GM23338 (cell line): ENCODE measurements at regions not wholly inside any gene's neighbourhood (a gene's known extent, or its start where the extent isn't known, plus 50 kb on each side); places are given as distances from the start of the nearest gene placed in this dataset.

Experiments
- ATAC-seq: fragments of 200-7000 bp; cut with Tn5 transposase; 3 replicates; pipeline ENCODE4 v1.9.1; 2020
- DNase-seq: peaks from one replicate; pipeline ENCODE4 v3.0.0-alpha.2; 2015; ENCODE audit warnings: low spot score
- H2AFZ ChIP-seq: fragments of 200-600 bp; sonication (generic); 2 replicates; pipeline ENCODE4 v1.8.0; 2016; ENCODE audit warnings: antibody characterized with exemption, mild to moderate bottlenecking, moderate library complexity
- H3F3A ChIP-seq: fragments of 200-600 bp; sonication (generic); replicated peaks from 2 replicates; pipeline ENCODE4 v1.8.0; 2017; ENCODE audit warnings: antibody characterized with exemption, mixed run types, low read depth
- H3K27ac ChIP-seq: fragments of 200-600 bp; sonication (generic); 2 replicates; pipeline ENCODE4 v1.6.1; 2016; ENCODE audit warnings: low read depth
- H3K27me3 ChIP-seq: fragments of 200-600 bp; sonication (generic); 2 replicates; pipeline ENCODE4 v1.8.0; 2016; ENCODE audit warnings: mild to moderate bottlenecking, mixed run types, moderate library complexity; ENCODE audit not compliant: insufficient read depth
- H3K36me3 ChIP-seq: fragments of 200-600 bp; sonication (generic); 2 replicates; pipeline ENCODE4 v1.8.0; 2016; ENCODE audit warnings: mild to moderate bottlenecking; ENCODE audit not compliant: insufficient read depth
- H3K4me1 ChIP-seq: fragments of 200-600 bp; sonication (generic); 2 replicates; pipeline ENCODE4 v1.8.0; 2016; ENCODE audit warnings: mild to moderate bottlenecking, moderate library complexity; ENCODE audit not compliant: insufficient read depth
- H3K4me2 ChIP-seq: fragments of 200-600 bp; sonication (generic); 2 replicates; pipeline ENCODE4 v1.7.1; 2017; ENCODE audit warnings: mixed run types
- H3K4me3 ChIP-seq: fragments of 200-600 bp; sonication (generic); 2 replicates; pipeline ENCODE4 v1.6.1; 2016; ENCODE audit warnings: mixed run types
- H3K79me2 ChIP-seq: fragments of 200-600 bp; sonication (generic); replicated peaks from 2 replicates; pipeline ENCODE4 v1.8.0; 2017; ENCODE audit warnings: mild to moderate bottlenecking; ENCODE audit not compliant: insufficient read depth
- H3K9me2 ChIP-seq: fragments of 200-600 bp; sonication (generic); 2 replicates; pipeline ENCODE4 v1.8.0; 2017; ENCODE audit not compliant: insufficient read depth
- H4K20me1 ChIP-seq: fragments of 200-600 bp; sonication (generic); replicated peaks from 2 replicates; pipeline ENCODE4 v1.8.0; 2017; ENCODE audit warnings: mild to moderate bottlenecking; ENCODE audit not compliant: insufficient read depth
- H3K27ac Mint-ChIP-seq: 2 replicates; pipeline ENCODE4 v1.8.0; 2020; ENCODE audit warnings: inconsistent platforms, mild to moderate bottlenecking, moderate library complexity, mixed read lengths
- H3K27me3 Mint-ChIP-seq: 3 replicates; pipeline ENCODE4 v1.8.0; 2022; ENCODE audit warnings: low read depth, mild to moderate bottlenecking, moderate library complexity, mixed read lengths, inconsistent platforms; ENCODE audit not compliant: insufficient read depth, poor library complexity
- H3K36me3 Mint-ChIP-seq: 3 replicates; pipeline ENCODE4 v1.8.0; 2021; ENCODE audit warnings: low read depth, mild to moderate bottlenecking, inconsistent platforms, moderate library complexity, mixed read lengths
- H3K4me1 Mint-ChIP-seq: 3 replicates; pipeline ENCODE4 v1.8.0; 2020; ENCODE audit warnings: mild to moderate bottlenecking, inconsistent platforms, mixed read lengths
- H3K4me3 Mint-ChIP-seq: 3 replicates; pipeline ENCODE4 v1.8.0; 2021; ENCODE audit warnings: moderate library complexity, mild to moderate bottlenecking, inconsistent platforms, mixed read lengths
- H3K9me3 Mint-ChIP-seq: 3 replicates; pipeline ENCODE4 v1.8.0; 2020; ENCODE audit warnings: moderate library complexity, mild to moderate bottlenecking, inconsistent platforms, mixed read lengths
- CREB1 ChIP-seq: fragments of 250-450 bp; sonication (Bioruptor Pico); IDR thresholded peaks from 2 replicates; pipeline ENCODE4 v1.5.0; 2020; ENCODE audit warnings: low read depth, mild to moderate bottlenecking, moderate library complexity
- ETS1 ChIP-seq: IDR thresholded peaks from 2 replicates; pipeline ENCODE4 v1.6.1; 2016; ENCODE audit warnings: antibody characterized with exemption
- EZH2 ChIP-seq: fragments of 200-600 bp; sonication (generic); IDR thresholded peaks from one replicate; pipeline ENCODE4 v1.8.0; 2017; ENCODE audit warnings: antibody characterized with exemption, mild to moderate bottlenecking, low read depth; ENCODE audit not compliant: unreplicated experiment
- EZH2phosphoT487 ChIP-seq: fragments of 200-600 bp; sonication (generic); IDR thresholded peaks from one replicate; pipeline ENCODE4 v1.8.1; 2018; ENCODE audit warnings: antibody characterized with exemption; ENCODE audit not compliant: unreplicated experiment
- JUNB ChIP-seq: IDR thresholded peaks from one replicate; pipeline ENCODE4 v1.6.1; 2016; ENCODE audit warnings: antibody characterized with exemption; ENCODE audit not compliant: unreplicated experiment
- ZNF114 ChIP-seq: fragments of 250-450 bp; sonication (Bioruptor Pico); IDR thresholded peaks from 2 replicates; pipeline ENCODE4 v1.5.0; 2020; ENCODE audit warnings: mild to moderate bottlenecking, moderate library complexity
- ZNF331 ChIP-seq: fragments of 250-450 bp; sonication (Bioruptor Pico); IDR thresholded peaks from 2 replicates; pipeline ENCODE4 v1.5.0; 2020; ENCODE audit warnings: low read depth, mild to moderate bottlenecking, moderate library complexity
- TF ChIP-seq, protein P1 (sequence below), 2 experiments: fragments of 200-600 bp in 1 of 2; sonication (generic) in 1 of 2; conservative IDR thresholded peaks; 2 replicates each; pipeline versions ENCODE4 v1.5.1 to v1.6.1; 2016 to 2017; ENCODE audit warnings: antibody characterized with exemption in 2 of 2, low read depth in 2 of 2, mild to moderate bottlenecking in 2 of 2, moderate library complexity in 1 of 2
- TF ChIP-seq, protein P2 (sequence below): IDR thresholded peaks from one replicate; pipeline ENCODE4 v1.6.1; 2018; ENCODE audit warnings: antibody characterized with exemption; ENCODE audit not compliant: unreplicated experiment
- TF ChIP-seq, protein P3 (sequence below): fragments of 250-450 bp; sonication (Bioruptor Pico); IDR thresholded peaks from 2 replicates; pipeline ENCODE4 v1.5.0; 2020; ENCODE audit warnings: mild to moderate bottlenecking, moderate library complexity

GRCh38 chr2:105635564-105635963, 109.1 kb upstream of the NCK2 start:
- no peak for DNase-seq

More at GRCh38 chr2:105635564-105635963, 109.1 kb upstream of the NCK2 start:
- Mint-ChIP-seq H3K27ac (no peak overlapping the region; the same call in 1 of the 2 replicates), H3K9me3 (no peaks in the 10 kb centered on the region), H3K27me3 (peaks cover 3% of the 10 kb centered on the region), H3K36me3 (no peaks in the 10 kb centered on the region), H3K4me3 (no peak overlapping the region), H3K4me1 (peaks cover 16% of the 10 kb centered on the region)
- Histone ChIP-seq H3K4me1 (peaks cover 22% of the 10 kb centered on the region), H3K27me3 (no peaks in the 10 kb centered on the region), H3F3A (no peaks in the 10 kb centered on the region), H3K4me2 (no peak overlapping the region), H3K79me2 (no peaks in the 10 kb centered on the region), H2AFZ (peak overlapping the region; percentile 66; the same call in 1 of the 2 replicates), H3K4me3 (no peak overlapping the region), H4K20me1 (no peaks in the 10 kb centered on the region), H3K36me3 (no peaks in the 10 kb centered on the region), H3K9me2 (no peaks in the 10 kb centered on the region), H3K27ac (no peak overlapping the region)
- TF ChIP-seq EZH2phosphoT487, result no peak
- TF ChIP-seq ETS1, result no peak
- no peak for TF ChIP-seq ZNF331 (CRISPR knock-in tag)
- TF ChIP-seq, protein P1, sequence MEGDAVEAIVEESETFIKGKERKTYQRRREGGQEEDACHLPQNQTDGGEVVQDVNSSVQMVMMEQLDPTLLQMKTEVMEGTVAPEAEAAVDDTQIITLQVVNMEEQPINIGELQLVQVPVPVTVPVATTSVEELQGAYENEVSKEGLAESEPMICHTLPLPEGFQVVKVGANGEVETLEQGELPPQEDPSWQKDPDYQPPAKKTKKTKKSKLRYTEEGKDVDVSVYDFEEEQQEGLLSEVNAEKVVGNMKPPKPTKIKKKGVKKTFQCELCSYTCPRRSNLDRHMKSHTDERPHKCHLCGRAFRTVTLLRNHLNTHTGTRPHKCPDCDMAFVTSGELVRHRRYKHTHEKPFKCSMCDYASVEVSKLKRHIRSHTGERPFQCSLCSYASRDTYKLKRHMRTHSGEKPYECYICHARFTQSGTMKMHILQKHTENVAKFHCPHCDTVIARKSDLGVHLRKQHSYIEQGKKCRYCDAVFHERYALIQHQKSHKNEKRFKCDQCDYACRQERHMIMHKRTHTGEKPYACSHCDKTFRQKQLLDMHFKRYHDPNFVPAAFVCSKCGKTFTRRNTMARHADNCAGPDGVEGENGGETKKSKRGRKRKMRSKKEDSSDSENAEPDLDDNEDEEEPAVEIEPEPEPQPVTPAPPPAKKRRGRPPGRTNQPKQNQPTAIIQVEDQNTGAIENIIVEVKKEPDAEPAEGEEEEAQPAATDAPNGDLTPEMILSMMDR (conservative IDR thresholded peaks at IDR 0.05; ENCODE audit: low read depth in 2 of 2), result no peak
- TF ChIP-seq, protein P2, sequence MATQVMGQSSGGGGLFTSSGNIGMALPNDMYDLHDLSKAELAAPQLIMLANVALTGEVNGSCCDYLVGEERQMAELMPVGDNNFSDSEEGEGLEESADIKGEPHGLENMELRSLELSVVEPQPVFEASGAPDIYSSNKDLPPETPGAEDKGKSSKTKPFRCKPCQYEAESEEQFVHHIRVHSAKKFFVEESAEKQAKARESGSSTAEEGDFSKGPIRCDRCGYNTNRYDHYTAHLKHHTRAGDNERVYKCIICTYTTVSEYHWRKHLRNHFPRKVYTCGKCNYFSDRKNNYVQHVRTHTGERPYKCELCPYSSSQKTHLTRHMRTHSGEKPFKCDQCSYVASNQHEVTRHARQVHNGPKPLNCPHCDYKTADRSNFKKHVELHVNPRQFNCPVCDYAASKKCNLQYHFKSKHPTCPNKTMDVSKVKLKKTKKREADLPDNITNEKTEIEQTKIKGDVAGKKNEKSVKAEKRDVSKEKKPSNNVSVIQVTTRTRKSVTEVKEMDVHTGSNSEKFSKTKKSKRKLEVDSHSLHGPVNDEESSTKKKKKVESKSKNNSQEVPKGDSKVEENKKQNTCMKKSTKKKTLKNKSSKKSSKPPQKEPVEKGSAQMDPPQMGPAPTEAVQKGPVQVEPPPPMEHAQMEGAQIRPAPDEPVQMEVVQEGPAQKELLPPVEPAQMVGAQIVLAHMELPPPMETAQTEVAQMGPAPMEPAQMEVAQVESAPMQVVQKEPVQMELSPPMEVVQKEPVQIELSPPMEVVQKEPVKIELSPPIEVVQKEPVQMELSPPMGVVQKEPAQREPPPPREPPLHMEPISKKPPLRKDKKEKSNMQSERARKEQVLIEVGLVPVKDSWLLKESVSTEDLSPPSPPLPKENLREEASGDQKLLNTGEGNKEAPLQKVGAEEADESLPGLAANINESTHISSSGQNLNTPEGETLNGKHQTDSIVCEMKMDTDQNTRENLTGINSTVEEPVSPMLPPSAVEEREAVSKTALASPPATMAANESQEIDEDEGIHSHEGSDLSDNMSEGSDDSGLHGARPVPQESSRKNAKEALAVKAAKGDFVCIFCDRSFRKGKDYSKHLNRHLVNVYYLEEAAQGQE, result no peak
- TF ChIP-seq EZH2, result no peak
- TF ChIP-seq ZNF114 (CRISPR knock-in tag), result no peak
- TF ChIP-seq, protein P3, sequence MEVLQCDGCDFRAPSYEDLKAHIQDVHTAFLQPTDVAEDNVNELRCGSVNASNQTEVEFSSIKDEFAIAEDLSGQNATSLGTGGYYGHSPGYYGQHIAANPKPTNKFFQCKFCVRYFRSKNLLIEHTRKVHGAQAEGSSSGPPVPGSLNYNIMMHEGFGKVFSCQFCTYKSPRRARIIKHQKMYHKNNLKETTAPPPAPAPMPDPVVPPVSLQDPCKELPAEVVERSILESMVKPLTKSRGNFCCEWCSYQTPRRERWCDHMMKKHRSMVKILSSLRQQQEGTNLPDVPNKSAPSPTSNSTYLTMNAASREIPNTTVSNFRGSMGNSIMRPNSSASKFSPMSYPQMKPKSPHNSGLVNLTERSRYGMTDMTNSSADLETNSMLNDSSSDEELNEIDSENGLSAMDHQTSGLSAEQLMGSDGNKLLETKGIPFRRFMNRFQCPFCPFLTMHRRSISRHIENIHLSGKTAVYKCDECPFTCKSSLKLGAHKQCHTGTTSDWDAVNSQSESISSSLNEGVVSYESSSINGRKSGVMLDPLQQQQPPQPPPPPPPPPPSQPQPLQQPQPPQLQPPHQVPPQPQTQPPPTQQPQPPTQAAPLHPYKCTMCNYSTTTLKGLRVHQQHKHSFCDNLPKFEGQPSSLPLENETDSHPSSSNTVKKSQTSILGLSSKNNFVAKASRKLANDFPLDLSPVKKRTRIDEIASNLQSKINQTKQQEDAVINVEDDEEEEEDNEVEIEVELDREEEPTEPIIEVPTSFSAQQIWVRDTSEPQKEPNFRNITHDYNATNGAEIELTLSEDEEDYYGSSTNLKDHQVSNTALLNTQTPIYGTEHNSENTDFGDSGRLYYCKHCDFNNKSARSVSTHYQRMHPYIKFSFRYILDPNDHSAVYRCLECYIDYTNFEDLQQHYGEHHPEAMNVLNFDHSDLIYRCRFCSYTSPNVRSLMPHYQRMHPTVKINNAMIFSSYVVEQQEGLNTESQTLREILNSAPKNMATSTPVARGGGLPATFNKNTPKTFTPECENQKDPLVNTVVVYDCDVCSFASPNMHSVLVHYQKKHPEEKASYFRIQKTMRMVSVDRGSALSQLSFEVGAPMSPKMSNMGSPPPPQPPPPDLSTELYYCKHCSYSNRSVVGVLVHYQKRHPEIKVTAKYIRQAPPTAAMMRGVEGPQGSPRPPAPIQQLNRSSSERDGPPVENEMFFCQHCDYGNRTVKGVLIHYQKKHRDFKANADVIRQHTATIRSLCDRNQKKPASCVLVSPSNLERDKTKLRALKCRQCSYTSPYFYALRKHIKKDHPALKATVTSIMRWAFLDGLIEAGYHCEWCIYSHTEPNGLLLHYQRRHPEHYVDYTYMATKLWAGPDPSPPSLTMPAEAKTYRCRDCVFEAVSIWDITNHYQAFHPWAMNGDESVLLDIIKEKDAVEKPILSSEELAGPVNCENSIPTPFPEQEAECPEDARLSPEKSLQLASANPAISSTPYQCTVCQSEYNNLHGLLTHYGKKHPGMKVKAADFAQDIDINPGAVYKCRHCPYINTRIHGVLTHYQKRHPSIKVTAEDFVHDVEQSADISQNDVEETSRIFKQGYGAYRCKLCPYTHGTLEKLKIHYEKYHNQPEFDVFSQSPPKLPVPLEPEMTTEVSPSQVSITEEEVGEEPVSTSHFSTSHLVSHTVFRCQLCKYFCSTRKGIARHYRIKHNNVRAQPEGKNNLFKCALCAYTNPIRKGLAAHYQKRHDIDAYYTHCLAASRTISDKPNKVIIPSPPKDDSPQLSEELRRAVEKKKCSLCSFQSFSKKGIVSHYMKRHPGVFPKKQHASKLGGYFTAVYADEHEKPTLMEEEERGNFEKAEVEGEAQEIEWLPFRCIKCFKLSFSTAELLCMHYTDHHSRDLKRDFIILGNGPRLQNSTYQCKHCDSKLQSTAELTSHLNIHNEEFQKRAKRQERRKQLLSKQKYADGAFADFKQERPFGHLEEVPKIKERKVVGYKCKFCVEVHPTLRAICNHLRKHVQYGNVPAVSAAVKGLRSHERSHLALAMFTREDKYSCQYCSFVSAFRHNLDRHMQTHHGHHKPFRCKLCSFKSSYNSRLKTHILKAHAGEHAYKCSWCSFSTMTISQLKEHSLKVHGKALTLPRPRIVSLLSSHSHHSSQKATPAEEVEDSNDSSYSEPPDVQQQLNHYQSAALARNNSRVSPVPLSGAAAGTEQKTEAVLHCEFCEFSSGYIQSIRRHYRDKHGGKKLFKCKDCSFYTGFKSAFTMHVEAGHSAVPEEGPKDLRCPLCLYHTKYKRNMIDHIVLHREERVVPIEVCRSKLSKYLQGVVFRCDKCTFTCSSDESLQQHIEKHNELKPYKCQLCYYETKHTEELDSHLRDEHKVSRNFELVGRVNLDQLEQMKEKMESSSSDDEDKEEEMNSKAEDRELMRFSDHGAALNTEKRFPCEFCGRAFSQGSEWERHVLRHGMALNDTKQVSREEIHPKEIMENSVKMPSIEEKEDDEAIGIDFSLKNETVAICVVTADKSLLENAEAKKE (CRISPR knock-in tag), result no peak
- TF ChIP-seq CREB1 (CRISPR knock-in tag), result no peak
- TF ChIP-seq JUNB, result no peak
- peak; percentile 41; the same call in 2 of the 3 replicates for ATAC-seq
